H1 (cell line): ENCODE measurements at regions not wholly inside any gene's neighbourhood (a gene's known extent, or its start where the extent isn't known, plus 50 kb on each side); places are given as distances from the start of the nearest gene placed in this dataset.

ENCODE experiments used
- CHD1 ChIP-seq: IDR thresholded peaks from 2 replicates; pipeline ENCODE4 v1.6.1; 2012; ENCODE audit warnings: low read depth, low read length, improper control_type of control experiment
- EP300 ChIP-seq, 2 experiments: IDR thresholded peaks; 1 replicate in 1 of 2; 2 replicates in 1 of 2; pipeline ENCODE4 v1.6.1; 2011 to 2012; ENCODE audit warnings: low read depth in 2 of 2, low read length in 2 of 2, mild to moderate bottlenecking in 2 of 2, borderline replicate concordance in 1 of 2, inconsistent platforms in 1 of 2, moderate library complexity in 1 of 2
- NANOG ChIP-seq: IDR thresholded peaks from 2 replicates; pipeline ENCODE4 v1.6.1; 2011; ENCODE audit warnings: low read length, low read depth, mild to moderate bottlenecking, inconsistent platforms; ENCODE audit not compliant: insufficient read depth, poor library complexity, severe bottlenecking
- POLR2AphosphoS5 ChIP-seq: IDR thresholded peaks from 2 replicates; pipeline ENCODE4 v1.6.1; 2011; ENCODE audit warnings: low read depth, low read length
- TAF1 ChIP-seq: IDR thresholded peaks from 2 replicates; pipeline ENCODE4 v1.6.1; 2011; ENCODE audit warnings: mild to moderate bottlenecking, low read depth, low read length
- YY1 ChIP-seq: IDR thresholded peaks from 2 replicates; pipeline ENCODE4 v1.6.1; 2011; ENCODE audit warnings: low read depth, mild to moderate bottlenecking, low read length

- no peak for TF ChIP-seq NANOG
- TF ChIP-seq CHD1, result no peak
- no peak for TF ChIP-seq YY1
- TF ChIP-seq EP300 (IDR thresholded peaks at IDR 0.05; ENCODE audit: borderline replicate concordance in 1 of 2, low read depth in 2 of 2, low read length in 2 of 2), result no peak
- no peak for TF ChIP-seq TAF1
- TF ChIP-seq POLR2AphosphoS5, result no peak
Observed at GRCh38 chr4:178599521-178599920, 1157.3 kb upstream of the AGA start.
